Gastrocnemius medialis (tissue), 4 donors: ENCODE measurements at regions not wholly inside any gene's neighbourhood (a gene's known extent, or its start where the extent isn't known, plus 50 kb on each side); places are given as distances from the start of the nearest gene placed in this dataset.

Experiments used
- CTCF ChIP-seq, 5 experiments: fragments of 450-650 bp in 3 of 5; fragments of 200-600 bp in 2 of 5; sonication (generic) in 2 of 5; IDR thresholded peaks in 4 of 5; conservative IDR thresholded peaks in 1 of 5; 1 replicate in 4 of 5; 2 replicates in 1 of 5; pipeline ENCODE4 v1.5.1; 2016 to 2019; ENCODE audit warnings: antibody characterized with exemption in 5 of 5, mild to moderate bottlenecking in 3 of 5, moderate library complexity in 3 of 5
- POLR2A ChIP-seq, 2 donors: fragments of 450-650 bp; IDR thresholded peaks; one replicate each; pipeline ENCODE4 v1.6.1; 2017; ENCODE audit warnings: antibody characterized with exemption in 2 of 2, mild to moderate bottlenecking in 2 of 2, moderate library complexity in 2 of 2

- TF ChIP-seq CTCF (IDR thresholded peaks at IDR 0.05 in 4 of 5, conservative IDR thresholded peaks at IDR 0.05 in 1 of 5), result no peak
- TF ChIP-seq POLR2A (IDR thresholded peaks at IDR 0.05), result no peak
Observed at GRCh38 chr1:232296461-232296860, 333.5 kb downstream of the SIPA1L2 start.
